ENCODE measurements at regions not wholly inside any gene's neighbourhood (a gene's known extent, or its start where the extent isn't known, plus 50 kb on each side); places are given as distances from the start of the nearest gene placed in this dataset.

DNA sequence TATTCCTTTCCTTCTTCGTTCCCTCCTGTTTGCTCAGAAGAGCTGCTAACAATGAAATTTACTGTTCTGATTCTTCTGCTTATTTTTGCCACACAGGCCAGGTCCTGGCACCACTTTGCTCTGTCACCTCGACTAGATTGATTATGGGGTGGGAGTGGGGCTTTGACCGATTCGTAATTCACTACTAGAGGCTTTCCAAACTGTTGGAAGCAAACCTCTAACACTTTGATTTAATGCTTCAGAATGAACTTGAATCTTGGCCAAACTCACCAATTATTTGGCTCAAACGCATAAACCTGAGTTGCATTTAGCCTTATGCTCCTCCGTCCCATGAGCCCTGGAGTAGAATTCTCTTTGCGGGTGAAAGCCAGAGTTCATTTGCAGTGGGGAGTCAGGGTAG lies 476.2 kb upstream of the FZD8 start:
- no peak for DNase-seq (ENCODE audit: low spot score)

DNA sequence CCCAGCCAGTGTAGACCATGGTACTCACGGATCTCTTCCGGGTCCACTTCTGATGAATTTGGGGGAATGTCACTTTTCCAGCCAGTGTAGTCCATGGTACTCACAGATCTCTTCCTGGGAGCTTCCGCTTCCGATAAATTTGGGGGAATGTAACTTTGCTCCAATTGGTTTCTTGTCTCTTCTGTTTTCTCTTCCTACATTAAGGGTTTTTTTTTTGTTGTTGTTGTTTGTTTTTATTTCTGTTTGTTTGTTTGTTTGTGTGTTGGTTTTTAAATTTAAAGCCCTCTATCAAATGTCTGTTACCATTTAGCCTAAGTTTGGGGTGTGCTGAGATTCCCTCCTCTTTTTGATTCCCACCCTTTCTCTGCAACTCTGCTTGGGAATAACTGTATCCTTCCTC lies 475.8 kb upstream of the FZD8 start:
- DNase-seq (ENCODE audit: low spot score) = no peak

- DNase-seq (ENCODE audit: low spot score) = no peak
Measured at GRCh38 chr10:36117231-36117630, 475.1 kb upstream of the FZD8 start.

GRCh38 chr10:36116731-36117130 lies 474.6 kb upstream of the FZD8 start:
- no peak for DNase-seq (ENCODE audit: low spot score)

DNA sequence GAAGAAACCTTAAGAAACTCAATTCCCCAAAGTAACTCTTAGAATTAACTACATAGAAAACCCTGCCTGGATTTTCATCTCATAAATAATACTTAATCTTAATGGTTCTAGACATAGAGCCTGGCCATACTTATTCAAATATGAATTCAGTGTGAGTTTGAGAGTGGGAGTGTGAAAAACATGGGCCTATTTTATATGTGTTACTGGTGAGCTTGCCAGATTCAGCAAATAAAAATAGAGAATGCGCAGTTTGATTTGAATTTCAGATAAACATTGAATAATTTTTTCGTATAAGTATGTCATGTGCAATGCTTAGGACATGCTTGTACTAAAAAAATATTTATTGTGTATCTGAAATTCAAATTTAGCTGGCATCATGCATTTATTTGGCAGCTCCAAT lies 473.9 kb upstream of the FZD8 start:
- no peak for DNase-seq (ENCODE audit: low spot score)

DNA sequence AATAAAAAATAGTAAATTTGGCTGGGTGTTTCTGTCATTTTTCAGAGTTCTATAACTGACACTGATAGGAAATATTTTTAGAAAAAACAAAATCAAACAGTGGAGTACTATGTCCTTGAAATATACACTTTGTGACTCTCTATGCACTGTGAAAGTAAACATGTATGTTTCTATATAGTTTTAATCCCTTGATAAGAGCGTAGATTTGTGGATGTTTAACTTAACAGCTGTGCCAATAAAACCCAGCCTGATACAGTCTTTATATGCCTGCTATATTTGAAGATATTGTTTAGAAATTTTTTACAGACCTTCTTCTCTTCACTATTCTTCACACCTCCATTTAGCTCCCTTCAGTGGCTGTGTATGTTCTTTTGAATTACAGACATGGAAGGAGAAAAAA lies 473.3 kb upstream of the FZD8 start:
- no peak for DNase-seq (ENCODE audit: low spot score)

DNA sequence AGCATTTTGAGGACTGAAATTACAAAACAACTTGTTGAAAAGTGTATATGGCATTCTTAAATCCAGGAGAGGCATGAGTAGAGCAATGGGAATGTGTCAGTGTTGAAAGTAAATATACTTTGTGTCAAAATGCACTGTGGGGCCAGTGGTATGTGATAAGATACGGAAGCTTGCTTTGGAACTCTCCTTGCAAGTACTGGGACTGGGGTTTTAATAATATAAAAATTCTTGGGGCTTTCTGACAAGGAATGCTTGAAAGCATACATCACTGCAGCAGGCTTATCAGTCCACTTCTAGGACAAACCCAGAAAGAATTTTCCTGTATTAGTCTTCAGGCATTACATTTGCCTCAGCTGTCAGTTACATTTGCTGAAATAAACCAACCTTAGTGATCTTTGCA lies 472.8 kb upstream of the FZD8 start:
- no peak for DNase-seq (ENCODE audit: low spot score)

DNA sequence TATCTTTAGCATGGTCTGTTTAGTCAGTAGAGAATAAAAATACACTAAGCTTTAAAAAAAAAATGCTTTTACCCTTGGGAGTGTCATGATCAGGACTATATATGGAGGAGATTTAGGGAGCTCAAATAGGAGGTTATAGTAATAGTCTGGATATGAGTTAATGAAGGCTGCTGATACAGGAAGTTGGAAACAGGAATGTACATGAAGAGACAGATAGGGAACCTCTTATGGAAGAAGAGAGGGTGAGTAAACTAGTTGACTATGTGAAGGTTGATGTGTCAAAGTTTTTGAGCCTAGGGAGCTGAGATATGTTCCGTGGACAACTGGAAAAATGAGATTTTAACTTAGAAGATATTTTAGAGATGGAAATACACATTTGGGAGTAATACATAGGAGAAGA lies 472.0 kb upstream of the FZD8 start:
- no peak for DNase-seq (ENCODE audit: low spot score)

DNA sequence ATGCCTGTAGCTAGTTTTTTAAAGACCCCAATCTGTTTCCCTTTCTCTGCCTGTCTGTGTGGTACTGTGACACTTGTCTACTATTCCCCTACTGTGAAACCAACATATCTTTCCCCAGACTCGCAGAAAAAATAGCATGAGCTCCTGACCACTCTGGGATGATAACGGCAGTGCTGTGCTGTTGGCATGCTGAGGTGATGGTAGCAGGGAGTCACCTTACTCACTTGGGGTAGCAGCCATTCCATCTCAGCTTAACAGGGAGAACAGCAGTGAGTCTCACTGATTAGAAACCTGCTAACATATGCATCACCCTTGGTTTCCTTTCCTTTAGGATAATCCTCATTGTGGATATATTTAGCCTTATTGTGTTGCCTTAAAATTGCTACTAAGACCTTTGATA lies 469.6 kb upstream of the FZD8 start:
- DNase-seq (ENCODE audit: low spot score) = no peak

GRCh38 chr10:36110097-36110496 lies 468.0 kb upstream of the FZD8 start:
- DNase-seq (ENCODE audit: low spot score) = no peak

GRCh38 chr10:36109399-36110023 lies 467.4 kb upstream of the FZD8 start:
- no peak for DNase-seq (ENCODE audit: low spot score)

GRCh38 chr10:36097696-36098095 lies 455.6 kb upstream of the FZD8 start:
- no peak for DNase-seq (ENCODE audit: low spot score)

GRCh38 chr10:36096576-36096975 lies 454.5 kb upstream of the FZD8 start:
- no peak for DNase-seq (ENCODE audit: low spot score)

- no peak for DNase-seq (ENCODE audit: low spot score)
Measured at GRCh38 chr10:36094096-36094495, 452.0 kb upstream of the FZD8 start.

- DNase-seq (ENCODE audit: low spot score) = no peak
Measured at GRCh38 chr10:36092116-36092515, 450.0 kb upstream of the FZD8 start.

DNA sequence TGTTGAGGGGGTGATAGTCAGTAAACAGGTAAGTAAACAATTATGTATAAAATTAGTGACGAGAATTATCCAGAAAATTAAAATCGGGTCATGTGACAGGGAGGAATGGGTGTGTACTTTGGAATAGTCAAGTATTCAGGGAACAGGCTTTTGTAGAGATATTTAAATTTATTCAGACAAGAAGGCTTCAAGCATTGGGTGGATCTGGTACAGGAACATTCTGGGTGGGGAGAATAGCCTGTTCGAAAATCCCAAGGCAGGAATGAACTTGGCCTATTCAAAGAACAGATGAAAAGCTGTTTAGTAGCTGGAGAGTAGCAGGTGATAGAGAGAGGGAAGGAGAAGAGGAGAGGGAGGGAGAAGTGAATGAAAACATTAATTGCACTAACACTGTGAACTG lies 448.9 kb upstream of the FZD8 start:
- DNase-seq (ENCODE audit: low spot score) = no peak

DNA sequence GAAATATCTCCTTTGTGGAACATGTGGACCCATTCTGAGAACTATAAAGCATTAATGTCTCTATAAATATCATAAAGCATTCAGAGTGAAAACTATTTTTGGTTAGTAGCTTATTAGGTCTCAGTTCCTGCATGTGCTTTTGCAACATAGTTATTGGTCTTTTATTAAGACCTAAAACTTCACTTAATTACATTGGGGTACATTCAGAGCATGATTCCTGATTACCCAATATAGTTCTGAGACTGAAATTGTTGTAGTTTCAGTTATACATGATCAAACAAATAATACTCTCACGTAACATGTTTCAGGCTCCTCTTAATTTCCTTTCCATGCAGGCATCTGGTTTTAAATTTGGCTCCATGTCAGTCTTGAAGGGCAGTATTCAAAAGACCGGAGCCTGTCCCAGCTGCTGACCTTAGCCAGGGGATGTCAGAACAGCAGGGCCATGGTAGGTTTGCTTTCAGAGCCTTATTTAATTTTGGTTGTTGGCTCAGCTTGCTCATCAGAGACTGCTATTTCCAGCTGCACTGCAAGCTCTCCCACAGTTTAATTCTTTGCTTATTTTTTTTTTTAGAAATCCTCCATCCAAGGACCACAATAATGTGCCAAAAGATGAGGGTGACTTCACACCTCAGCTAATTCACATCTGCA lies 447.8 kb upstream of the FZD8 start:
- DNase-seq (ENCODE audit: low spot score) = no peak

DNA sequence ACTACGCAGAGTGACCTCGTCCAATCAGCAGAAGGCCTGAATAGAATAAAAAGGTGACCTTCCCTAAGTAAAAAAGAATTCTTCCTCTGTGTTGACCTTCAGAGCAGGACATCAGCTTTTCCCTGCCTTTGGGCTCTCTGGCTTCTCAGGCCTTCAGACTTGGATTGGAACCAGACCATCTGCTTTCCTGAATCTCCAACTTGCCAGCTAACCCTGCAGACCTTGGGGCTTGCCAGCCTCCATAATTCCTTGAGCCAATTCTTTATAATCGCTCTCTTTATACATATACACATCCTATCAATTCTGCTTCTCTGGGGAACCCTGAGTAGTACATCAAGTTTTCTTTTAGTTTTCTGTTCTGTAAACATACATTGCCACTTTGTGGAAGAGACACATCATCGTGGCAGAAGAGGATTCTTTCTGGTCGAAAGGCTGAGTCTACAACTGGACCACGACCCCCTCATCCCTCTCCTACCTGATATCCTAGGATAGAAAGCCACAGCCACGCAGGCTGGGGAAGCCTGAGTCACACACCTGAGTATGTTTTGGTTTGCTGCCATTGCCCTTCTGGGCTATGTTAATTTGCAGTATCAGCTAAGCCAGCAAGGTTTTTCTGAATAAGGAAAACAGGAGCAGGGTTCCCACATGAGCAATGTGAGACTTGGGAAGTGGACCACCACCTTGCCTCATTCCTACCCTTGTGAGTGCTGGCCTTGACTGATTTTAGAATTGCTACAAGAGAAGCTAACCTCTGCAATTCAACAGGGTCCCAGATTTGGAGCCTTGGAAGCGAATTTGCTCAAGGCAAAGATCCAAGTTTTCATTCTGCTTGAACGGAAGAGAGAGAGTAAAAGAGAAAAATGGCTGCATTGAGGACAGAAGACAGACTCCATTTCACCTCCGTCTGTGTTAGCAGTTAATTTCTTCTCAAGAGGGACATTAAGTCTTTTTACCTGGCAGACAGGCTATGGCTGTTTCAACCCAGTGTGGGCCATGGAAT lies 445.2 kb upstream of the FZD8 start:
- no peak for DNase-seq (ENCODE audit: low spot score)

- DNase-seq (ENCODE audit: low spot score) = no peak
Measured at GRCh38 chr10:36075196-36075595, 433.1 kb upstream of the FZD8 start.

DNA sequence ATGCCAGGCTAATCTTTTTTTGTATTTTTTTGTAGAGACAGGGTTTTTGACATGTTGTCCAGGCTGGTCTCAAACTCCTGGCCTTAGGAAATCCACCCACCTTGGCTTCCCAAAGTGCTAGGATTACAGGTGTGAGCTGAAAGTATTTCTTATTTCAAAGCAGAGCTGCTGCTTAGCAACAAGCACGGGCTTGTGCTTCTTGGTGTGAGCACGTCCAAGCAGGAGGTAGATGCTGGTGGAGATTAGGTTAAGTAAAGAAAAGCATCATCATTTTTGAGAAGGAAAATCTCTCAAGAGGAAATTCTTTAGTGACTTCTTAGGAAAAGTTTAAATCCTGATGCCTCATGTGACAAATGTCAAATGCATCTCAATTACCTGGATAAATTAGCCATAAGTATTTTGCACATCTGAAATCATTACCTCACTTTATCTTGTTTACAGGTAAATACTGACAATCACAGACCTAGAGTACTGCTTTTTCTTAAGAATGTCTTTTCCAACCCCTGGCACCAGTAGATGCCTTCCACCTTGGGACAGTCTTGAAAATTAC lies 431.8 kb upstream of the FZD8 start:
- DNase-seq (ENCODE audit: low spot score) = no peak

GRCh38 chr10:36068542-36068941 lies 426.4 kb upstream of the FZD8 start:
- DNase-seq (ENCODE audit: low spot score) = no peak

GRCh38 chr10:36067748-36068147 lies 425.7 kb upstream of the FZD8 start:
- no peak for DNase-seq (ENCODE audit: low spot score)
